H1 (cell line): ENCODE measurements at regions not wholly inside any gene's neighbourhood (a gene's known extent, or its start where the extent isn't known, plus 50 kb on each side); places are given as distances from the start of the nearest gene placed in this dataset.

ENCODE experiments used
- CBX5 ChIP-seq: fragments of 300-800, 300-1000 bp; sonication (generic); IDR thresholded peaks from 2 replicates; pipeline ENCODE4 v1.7.1; 2016; ENCODE audit warnings: antibody characterized with exemption, low read length, low read depth
- CREB1 ChIP-seq: IDR thresholded peaks from 2 replicates; pipeline ENCODE4 v1.6.1; 2012; ENCODE audit warnings: inconsistent platforms
- HDAC2 ChIP-seq, 2 experiments: fragments of 300-600 bp in 1 of 2; sonication (generic) in 1 of 2; IDR thresholded peaks; 2 replicates each; pipeline ENCODE4 v1.6.1; 2011 to 2012; ENCODE audit warnings: low read depth in 2 of 2, low read length in 2 of 2, mild to moderate bottlenecking in 2 of 2, moderate library complexity in 2 of 2, borderline replicate concordance in 1 of 2, inconsistent platforms in 1 of 2
- MAFK ChIP-seq: IDR thresholded peaks from 2 replicates; pipeline ENCODE4 v1.6.1; 2012; ENCODE audit warnings: low read depth, mild to moderate bottlenecking, improper control_type of control experiment, low read length
- RAD21 ChIP-seq, 2 experiments: IDR thresholded peaks in 1 of 2; conservative IDR thresholded peaks in 1 of 2; 2 replicates each; pipeline ENCODE4 v1.6.1; 2011; ENCODE audit warnings: low read depth in 2 of 2, low read length in 2 of 2, improper control_type of control experiment in 1 of 2, inconsistent platforms in 1 of 2, mild to moderate bottlenecking in 1 of 2, moderate library complexity in 1 of 2
- TAF1 ChIP-seq: IDR thresholded peaks from 2 replicates; pipeline ENCODE4 v1.6.1; 2011; ENCODE audit warnings: mild to moderate bottlenecking, low read depth, low read length
- TF ChIP-seq, protein P1 (sequence below), 3 experiments: IDR thresholded peaks; 1 replicate in 2 of 3; 2 replicates in 1 of 3; pipeline versions ENCODE4 v1.5.1 to v1.6.1; 2011; ENCODE audit warnings: low read length in 3 of 3, mild to moderate bottlenecking in 3 of 3, inconsistent platforms in 2 of 3, low read depth in 1 of 3, moderate library complexity in 1 of 3; ENCODE audit not compliant: insufficient read depth in 1 of 3; ENCODE audit errors: control extremely low read depth in 1 of 3
- TF ChIP-seq, protein P2 (sequence below): IDR thresholded peaks from 2 replicates; pipeline ENCODE4 v1.6.1; 2012; ENCODE audit warnings: low read length, inconsistent platforms

DNA sequence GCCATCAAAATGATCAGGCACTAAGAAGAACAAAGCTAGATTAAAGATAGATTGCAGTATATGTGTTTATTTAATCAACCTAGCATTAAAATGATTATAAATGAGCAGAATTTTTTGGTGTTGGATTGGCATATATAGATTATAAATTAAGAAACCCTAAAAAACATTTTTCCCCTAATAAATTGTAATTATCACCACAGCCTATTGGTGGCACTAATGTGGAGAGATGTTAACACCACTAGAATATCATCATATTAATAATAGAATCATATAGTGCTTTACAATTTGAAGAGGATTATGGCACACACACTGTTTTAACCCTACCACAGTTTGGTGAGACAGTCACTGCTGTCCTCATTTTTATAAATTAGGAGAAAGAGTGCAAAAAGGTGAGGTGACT is 112.4 kb upstream of the RND3 start:
- no peak for TF ChIP-seq CREB1
- TF ChIP-seq CBX5 = no peak
- TF ChIP-seq, protein P1, sequence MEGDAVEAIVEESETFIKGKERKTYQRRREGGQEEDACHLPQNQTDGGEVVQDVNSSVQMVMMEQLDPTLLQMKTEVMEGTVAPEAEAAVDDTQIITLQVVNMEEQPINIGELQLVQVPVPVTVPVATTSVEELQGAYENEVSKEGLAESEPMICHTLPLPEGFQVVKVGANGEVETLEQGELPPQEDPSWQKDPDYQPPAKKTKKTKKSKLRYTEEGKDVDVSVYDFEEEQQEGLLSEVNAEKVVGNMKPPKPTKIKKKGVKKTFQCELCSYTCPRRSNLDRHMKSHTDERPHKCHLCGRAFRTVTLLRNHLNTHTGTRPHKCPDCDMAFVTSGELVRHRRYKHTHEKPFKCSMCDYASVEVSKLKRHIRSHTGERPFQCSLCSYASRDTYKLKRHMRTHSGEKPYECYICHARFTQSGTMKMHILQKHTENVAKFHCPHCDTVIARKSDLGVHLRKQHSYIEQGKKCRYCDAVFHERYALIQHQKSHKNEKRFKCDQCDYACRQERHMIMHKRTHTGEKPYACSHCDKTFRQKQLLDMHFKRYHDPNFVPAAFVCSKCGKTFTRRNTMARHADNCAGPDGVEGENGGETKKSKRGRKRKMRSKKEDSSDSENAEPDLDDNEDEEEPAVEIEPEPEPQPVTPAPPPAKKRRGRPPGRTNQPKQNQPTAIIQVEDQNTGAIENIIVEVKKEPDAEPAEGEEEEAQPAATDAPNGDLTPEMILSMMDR (IDR thresholded peaks at IDR 0.05; ENCODE audit: control extremely low read depth in 1 of 3, insufficient read depth in 1 of 3, low read depth in 1 of 3, low read length in 3 of 3) = no peak
- TF ChIP-seq RAD21 (IDR thresholded peaks at IDR 0.05 in 1 of 2, conservative IDR thresholded peaks at IDR 0.05 in 1 of 2; ENCODE audit: low read depth in 2 of 2, low read length in 2 of 2) = no peak
- TF ChIP-seq TAF1 = no peak
- no peak for TF ChIP-seq HDAC2 (IDR thresholded peaks at IDR 0.05; ENCODE audit: borderline replicate concordance in 1 of 2, low read depth in 2 of 2, low read length in 2 of 2)
- no peak for TF ChIP-seq MAFK
- TF ChIP-seq, protein P2, sequence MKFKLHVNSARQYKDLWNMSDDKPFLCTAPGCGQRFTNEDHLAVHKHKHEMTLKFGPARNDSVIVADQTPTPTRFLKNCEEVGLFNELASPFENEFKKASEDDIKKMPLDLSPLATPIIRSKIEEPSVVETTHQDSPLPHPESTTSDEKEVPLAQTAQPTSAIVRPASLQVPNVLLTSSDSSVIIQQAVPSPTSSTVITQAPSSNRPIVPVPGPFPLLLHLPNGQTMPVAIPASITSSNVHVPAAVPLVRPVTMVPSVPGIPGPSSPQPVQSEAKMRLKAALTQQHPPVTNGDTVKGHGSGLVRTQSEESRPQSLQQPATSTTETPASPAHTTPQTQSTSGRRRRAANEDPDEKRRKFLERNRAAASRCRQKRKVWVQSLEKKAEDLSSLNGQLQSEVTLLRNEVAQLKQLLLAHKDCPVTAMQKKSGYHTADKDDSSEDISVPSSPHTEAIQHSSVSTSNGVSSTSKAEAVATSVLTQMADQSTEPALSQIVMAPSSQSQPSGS = no peak
